Breast epithelium (tissue), 4 donors: ENCODE measurements at regions not wholly inside any gene's neighbourhood (a gene's known extent, or its start where the extent isn't known, plus 50 kb on each side); places are given as distances from the start of the nearest gene placed in this dataset.

ENCODE experiments used
- DNase-seq, 2 donors: peaks; one replicate each; pipeline ENCODE4 v3.0.0-alpha.2; 2019; ENCODE audit warnings: low spot score in 2 of 2
- H3K27ac ChIP-seq, 2 donors: fragments of 200-600 bp; sonication (generic) in 1 of 2; one replicate each; pipeline ENCODE4 v1.5.1; 2016 to 2019; ENCODE audit warnings: mild to moderate bottlenecking in 1 of 2
- H3K27me3 ChIP-seq, 2 donors: fragments of 200-600 bp; sonication (generic) in 1 of 2; one replicate each; pipeline versions ENCODE4 v1.5.1 to v1.6.0; 2017 to 2019; ENCODE audit warnings: control low read depth in 1 of 2, mild to moderate bottlenecking in 1 of 2
- H3K36me3 ChIP-seq: fragments of 200-600 bp; one replicate; pipeline ENCODE4 v1.5.1; 2019
- H3K4me1 ChIP-seq, 2 donors: fragments of 200-600 bp; sonication (generic); one replicate each; pipeline ENCODE4 v1.5.1; 2016 to 2019; ENCODE audit warnings: control low read depth in 1 of 2
- H3K4me3 ChIP-seq, 3 donors: fragments of 200-600 bp; sonication (generic); 1 replicate in 2 of 3; 2 replicates in 1 of 3; pipeline ENCODE4 v1.5.1; 2016 to 2019; ENCODE audit warnings: mild to moderate bottlenecking in 3 of 3, moderate library complexity in 2 of 3
- H3K9me3 ChIP-seq, 2 donors: fragments of 200-600 bp; sonication (generic) in 1 of 2; one replicate each; pipeline ENCODE4 v1.5.1; 2016 to 2019; ENCODE audit warnings: control low read depth in 1 of 2
- CTCF ChIP-seq, 3 donors: fragments of 450-650 bp; IDR thresholded peaks; one replicate each; pipeline ENCODE4 v1.5.1; 2016 to 2017; ENCODE audit warnings: antibody characterized with exemption in 3 of 3, mild to moderate bottlenecking in 3 of 3, moderate library complexity in 3 of 3
- POLR2A ChIP-seq: fragments of 450-650 bp; IDR thresholded peaks from one replicate; pipeline ENCODE4 v1.6.1; 2016; ENCODE audit warnings: antibody characterized with exemption, mild to moderate bottlenecking, moderate library complexity
- POLR2AphosphoS5 ChIP-seq, 3 donors: sonication (generic); formaldehyde crosslinking; IDR thresholded peaks; one replicate each; pipeline ENCODE4 v1.6.1; 2017; ENCODE audit warnings: antibody characterized with exemption in 3 of 3
- intact Hi-C: fragments of 100-400 bp; cut with DNase I; formaldehyde crosslinking; loops from one replicate; pipeline ENCODE4 v1.15.1; 2023; ENCODE audit warnings: low total_unique reads

GRCh38 chr6:109237986-109238329 lies 142.7 kb downstream of the CEP57L1 start:
- TF ChIP-seq POLR2A (no peak), POLR2AphosphoS5 (IDR thresholded peaks at IDR 0.05) (no peak), CTCF (IDR thresholded peaks at IDR 0.05) (no peak)
- no peak for DNase-seq
- Histone ChIP-seq H3K4me3 (no peak overlapping the region), H3K27me3 (no peaks in the 10 kb centered on the region), H3K9me3 (no peaks in the 10 kb centered on the region), H3K36me3 (no peaks in the 10 kb centered on the region), H3K27ac (no peak overlapping the region), H3K4me1 (peaks cover 0 to 5% of the 10 kb centered on the region in 2 donors)
- intact Hi-C loops = no loop called here

DNA sequence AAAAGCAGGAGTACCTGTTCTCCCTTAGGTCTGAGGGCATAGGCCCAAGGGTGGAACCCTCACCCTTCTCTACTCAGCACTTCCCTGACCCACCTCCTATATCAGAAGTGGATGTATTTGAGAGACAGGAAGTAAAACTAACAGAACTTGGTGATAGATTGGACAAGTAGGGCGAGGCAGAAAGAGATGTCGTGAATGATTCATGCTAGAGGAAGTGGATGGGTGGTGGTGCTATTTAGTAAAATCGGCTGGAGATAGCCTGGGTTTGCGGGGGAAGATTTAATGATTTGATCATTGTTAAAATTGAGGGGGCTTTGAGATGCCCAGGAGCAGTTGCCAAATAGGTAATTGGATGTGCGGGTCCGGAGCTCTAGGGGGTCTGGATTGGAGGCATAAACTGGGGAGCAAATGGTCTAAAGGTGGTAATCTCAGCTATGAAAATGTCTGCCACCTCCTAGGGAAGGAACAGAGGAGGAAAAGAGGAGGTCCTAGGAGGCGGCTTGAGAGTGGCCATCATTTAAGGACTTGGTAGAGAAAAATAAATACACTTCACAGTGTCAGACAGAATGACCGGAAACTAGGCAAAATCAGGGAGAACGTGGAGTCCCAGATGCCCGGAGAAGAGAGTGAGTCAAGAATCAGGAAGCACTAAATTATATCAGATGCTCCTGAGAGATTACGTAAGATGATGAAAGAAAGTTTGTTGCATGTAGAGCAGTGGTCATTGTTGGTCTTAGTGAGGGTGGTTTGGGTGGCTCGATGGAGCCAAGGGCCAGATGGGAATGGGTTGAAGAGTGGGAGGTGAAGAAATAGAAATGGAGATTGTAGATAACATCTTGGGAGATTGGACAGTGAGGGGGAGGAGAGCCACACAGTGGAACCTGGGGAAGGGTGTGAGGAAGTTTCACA lies 142.0 kb downstream of the CEP57L1 start:
- intact Hi-C loops = no loop called here
- Histone ChIP-seq H3K27ac (no peak overlapping the region), H3K36me3 (no peaks in the 10 kb centered on the region), H3K9me3 (no peaks in the 10 kb centered on the region), H3K4me1 (peaks cover 0 to 5% of the 10 kb centered on the region in 2 donors), H3K4me3 (no peak overlapping the region), H3K27me3 (no peaks in the 10 kb centered on the region)
- TF ChIP-seq POLR2AphosphoS5 (IDR thresholded peaks at IDR 0.05) (no peak), CTCF (IDR thresholded peaks at IDR 0.05) (no peak), POLR2A (no peak)
- DNase-seq = no peak

GRCh38 chr6:109236115-109237076 lies 141.1 kb downstream of the CEP57L1 start:
- TF ChIP-seq POLR2AphosphoS5 (IDR thresholded peaks at IDR 0.05) = no peak
- no peak for DNase-seq

DNA sequence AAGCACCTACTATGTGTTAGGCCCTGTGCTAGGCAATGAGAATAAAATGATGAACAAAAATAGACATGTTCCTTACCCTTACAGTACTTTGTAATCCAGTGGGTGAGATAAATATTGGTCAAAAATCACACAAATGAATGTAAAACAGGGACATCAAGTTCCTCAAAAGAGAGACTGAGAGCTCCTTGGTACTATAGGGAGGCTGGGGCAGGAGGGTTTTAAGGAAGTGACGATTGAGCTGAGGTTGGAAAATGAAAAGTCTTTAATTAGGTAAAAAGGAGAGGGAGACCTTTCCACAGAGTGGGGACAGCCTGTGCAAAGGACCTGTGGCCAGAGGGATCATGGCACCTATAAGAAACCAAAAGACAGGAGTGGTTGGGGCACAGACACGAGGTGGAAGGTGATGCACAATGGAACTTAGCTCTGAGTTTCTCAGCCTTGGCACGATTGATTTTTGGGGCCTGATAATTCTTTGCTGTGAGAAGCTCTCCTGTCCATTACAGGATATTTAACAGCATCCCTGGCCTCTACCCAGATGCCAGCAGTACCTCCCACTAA lies 140.3 kb downstream of the CEP57L1 start:
- TF ChIP-seq POLR2A (no peak), CTCF (IDR thresholded peaks at IDR 0.05) (no peak), POLR2AphosphoS5 (IDR thresholded peaks at IDR 0.05) (no peak)
- H3K4me1 ChIP-seq = peaks cover 0 to 5% of the 10 kb centered on the region in 2 donors
- H3K9me3 ChIP-seq = no peaks in the 10 kb centered on the region
- no peaks in the 10 kb centered on the region for H3K27me3 ChIP-seq
- no peak for DNase-seq
- H3K27ac ChIP-seq = no peak overlapping the region
- no peak overlapping the region for H3K4me3 ChIP-seq
- H3K36me3 ChIP-seq = no peaks in the 10 kb centered on the region
- intact Hi-C loops = no loop called here

More at GRCh38 chr6:109236115-109237076, 141.1 kb downstream of the CEP57L1 start:
- H3K27ac ChIP-seq = no peak overlapping the region
- peaks cover 0 to 5% of the 10 kb centered on the region in 2 donors for H3K4me1 ChIP-seq
- H3K9me3 ChIP-seq = no peaks in the 10 kb centered on the region
- no peak overlapping the region for H3K4me3 ChIP-seq
- intact Hi-C loops = no loop called here
- no peaks in the 10 kb centered on the region for H3K36me3 ChIP-seq
- no peaks in the 10 kb centered on the region for H3K27me3 ChIP-seq

GRCh38 chr6:109230453-109230852 lies 135.1 kb downstream of the CEP57L1 start:
- Histone ChIP-seq H3K27ac (no peak overlapping the region), H3K4me1 (no peaks in the 10 kb centered on the region), H3K36me3 (no peaks in the 10 kb centered on the region), H3K27me3 (no peaks in the 10 kb centered on the region), H3K4me3 (no peak overlapping the region), H3K9me3 (no peaks in the 10 kb centered on the region)
- no peak for DNase-seq
- TF ChIP-seq CTCF (IDR thresholded peaks at IDR 0.05) = no peak
- TF ChIP-seq POLR2AphosphoS5 (IDR thresholded peaks at IDR 0.05) = no peak
- no peak for TF ChIP-seq POLR2A
- intact Hi-C loops = no loop called here
